PC-3 (cell line): ENCODE measurements at regions not wholly inside any gene's neighbourhood (a gene's known extent, or its start where the extent isn't known, plus 50 kb on each side); places are given as distances from the start of the nearest gene placed in this dataset.

Experiments used
- CTCF ChIP-seq: fragments of 300-600 bp; sonication (generic); conservative IDR thresholded peaks from 2 replicates; pipeline ENCODE4 v1.5.1; 2017; ENCODE audit warnings: antibody characterized with exemption, low read depth, mild to moderate bottlenecking, low read length
- EZH2phosphoT487 ChIP-seq: fragments of 300-600 bp; sonication (generic); IDR thresholded peaks from 2 replicates; pipeline ENCODE4 v1.6.1; 2018; ENCODE audit warnings: mild to moderate bottlenecking, antibody characterized with exemption, low read length, borderline replicate concordance

DNA sequence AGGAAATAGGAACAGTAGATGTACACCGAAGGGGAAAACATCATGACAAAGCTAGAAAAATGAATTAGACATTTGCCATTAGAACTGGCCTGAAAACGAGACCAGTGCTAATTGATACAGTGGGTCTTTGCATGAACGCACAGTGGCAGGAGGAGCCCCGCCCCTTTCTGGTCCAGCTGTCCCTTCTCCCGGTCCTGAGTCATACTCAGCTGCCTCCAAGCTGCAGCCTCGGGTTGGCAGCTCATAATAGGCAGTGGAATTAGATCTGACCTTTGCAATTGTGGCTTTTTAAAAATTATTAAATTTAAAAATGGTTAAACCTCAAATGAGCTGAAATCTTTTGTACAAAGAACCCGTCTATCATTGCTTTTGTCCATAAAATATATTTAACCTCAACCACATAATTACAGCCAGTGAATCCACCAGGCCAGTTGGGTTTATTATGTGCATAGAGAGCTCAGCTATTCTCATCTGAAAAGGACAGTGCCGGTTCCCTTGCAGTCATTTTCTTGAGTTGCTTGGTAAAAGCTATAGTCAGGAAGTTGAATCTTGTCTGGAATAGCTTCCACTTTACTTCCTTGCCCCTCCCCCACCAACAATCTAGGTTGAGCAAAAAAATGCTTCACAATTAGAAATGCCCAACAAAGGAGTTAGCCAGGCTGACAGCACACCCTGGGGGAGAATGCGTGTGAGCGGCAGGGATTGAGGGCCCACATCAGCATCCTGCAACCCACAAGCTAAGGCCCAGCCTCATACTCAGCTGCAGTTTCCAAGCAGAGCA lies 147.1 kb downstream of the BUB3 start:
- TF ChIP-seq CTCF (no peak), EZH2phosphoT487 (no peak)
